Fibroblast of skin of abdomen (primary cell): ENCODE measurements at regions not wholly inside any gene's neighbourhood (a gene's known extent, or its start where the extent isn't known, plus 50 kb on each side); places are given as distances from the start of the nearest gene placed in this dataset.
"Not testable (repeated sequence)": the region's sequence is repeated elsewhere in the genome, so short reads cannot be mapped to it uniquely, and the experiment has no call there.

Experiments
- DNase-seq: peaks from one replicate; pipeline ENCODE4 v3.0.0-alpha.2; 2013

- no peak for DNase-seq
Observed at GRCh38 chr6:141445928-141446628, 686.6 kb upstream of the GJE1 start.

GRCh38 chr6:141443668-141444289 lies 688.9 kb upstream of the GJE1 start:
- DNase-seq: no peak

GRCh38 chr6:141443032-141443431 lies 689.7 kb upstream of the GJE1 start:
- no peak for DNase-seq

GRCh38 chr6:141439513-141439912 lies 693.2 kb upstream of the GJE1 start:
- no peak for DNase-seq

GRCh38 chr6:141437685-141438084 lies 695.0 kb upstream of the GJE1 start:
- no peak for DNase-seq

- no peak for DNase-seq
Observed at GRCh38 chr6:141437011-141437410, 695.7 kb upstream of the GJE1 start.

- DNase-seq: peak; percentile 53
Observed at GRCh38 chr6:141426400-141426980, 706.2 kb upstream of the GJE1 start.

GRCh38 chr6:141421378-141421777 lies 711.3 kb upstream of the GJE1 start:
- DNase-seq: peak; percentile 71

- no peak for DNase-seq
Observed at GRCh38 chr6:141418076-141418475, 714.6 kb upstream of the GJE1 start.

GRCh38 chr6:141415896-141416295 lies 716.8 kb upstream of the GJE1 start:
- no peak for DNase-seq

- no peak for DNase-seq
Observed at GRCh38 chr6:141413196-141413595, 719.5 kb upstream of the GJE1 start.

GRCh38 chr6:141406761-141407160 lies 726.0 kb upstream of the GJE1 start:
- DNase-seq: no peak

- no peak for DNase-seq
Observed at GRCh38 chr6:141403827-141404226, 728.9 kb upstream of the GJE1 start.

- no peak for DNase-seq
Observed at GRCh38 chr6:141403103-141403502, 729.6 kb upstream of the GJE1 start.

GRCh38 chr6:141402489-141402888 lies 730.2 kb upstream of the GJE1 start:
- DNase-seq: no peak

- DNase-seq: no peak
Observed at GRCh38 chr6:141401851-141402250, 730.9 kb upstream of the GJE1 start.

- peak; percentile 33 for DNase-seq
Observed at GRCh38 chr6:141401168-141401567, 731.6 kb upstream of the GJE1 start.

GRCh38 chr6:141398949-141399348 lies 733.8 kb upstream of the GJE1 start:
- DNase-seq: peak; percentile 45

GRCh38 chr6:141395443-141396008 lies 737.2 kb upstream of the GJE1 start:
- DNase-seq: no peak

- no peak for DNase-seq
Observed at GRCh38 chr6:141394565-141395051, 738.1 kb upstream of the GJE1 start.

GRCh38 chr6:141394125-141394536 lies 738.6 kb upstream of the GJE1 start:
- no peak for DNase-seq

GRCh38 chr6:141393405-141394124 lies 739.2 kb upstream of the GJE1 start:
- DNase-seq: no peak

GRCh38 chr6:141391135-141391534 lies 741.6 kb upstream of the GJE1 start:
- DNase-seq: not testable (repeated sequence)
